Parathyroid adenoma (tissue), 2 donors: ENCODE measurements at regions not wholly inside any gene's neighbourhood (a gene's known extent, or its start where the extent isn't known, plus 50 kb on each side); places are given as distances from the start of the nearest gene placed in this dataset.

Source experiments
- H2AFZ ChIP-seq: fragments of 300-600 bp; sonication (generic); one replicate; pipeline ENCODE4 v1.7.0; 2017; ENCODE audit warnings: antibody characterized with exemption, mild to moderate bottlenecking
- H3K27ac ChIP-seq: fragments of 300-600 bp; sonication (generic); one replicate; pipeline ENCODE4 v1.7.0; 2017
- H3K27me3 ChIP-seq: fragments of 300-600 bp; sonication (generic); one replicate; pipeline ENCODE4 v1.7.0; 2017; ENCODE audit warnings: low read length; ENCODE audit not compliant: control insufficient read depth, insufficient read depth
- H3K36me3 ChIP-seq: fragments of 300-600 bp; sonication (generic); one replicate; pipeline ENCODE4 v1.7.0; 2017; ENCODE audit warnings: low read length; ENCODE audit not compliant: control insufficient read depth, insufficient read depth
- H3K4me1 ChIP-seq: fragments of 300-600 bp; sonication (generic); one replicate; pipeline ENCODE4 v1.7.0; 2017; ENCODE audit warnings: control low read depth
- H3K4me2 ChIP-seq: fragments of 300-600 bp; sonication (generic); one replicate; pipeline ENCODE4 v1.7.0; 2017; ENCODE audit warnings: low read length
- H3K4me3 ChIP-seq: fragments of 300-600 bp; sonication (generic); one replicate; pipeline ENCODE4 v1.7.0; 2017; ENCODE audit warnings: low read depth, low read length
- H3K79me2 ChIP-seq: fragments of 300-600 bp; sonication (generic); one replicate; pipeline ENCODE4 v1.7.0; 2017; ENCODE audit warnings: control low read depth
- H3K9ac ChIP-seq: fragments of 300-600 bp; sonication (generic); one replicate; pipeline ENCODE4 v1.7.0; 2017; ENCODE audit warnings: mild to moderate bottlenecking
- H3K9me3 ChIP-seq: fragments of 300-600 bp; sonication (generic); one replicate; pipeline ENCODE4 v1.7.0; 2017; ENCODE audit warnings: low read length; ENCODE audit not compliant: control insufficient read depth
- TF ChIP-seq, protein P1 (sequence below): fragments of 300-600 bp; sonication (generic); IDR thresholded peaks from one replicate; pipeline ENCODE4 v1.7.0; 2017; ENCODE audit warnings: antibody characterized with exemption, mild to moderate bottlenecking
- donor health status: primary hyperparathyroidism.

DNA sequence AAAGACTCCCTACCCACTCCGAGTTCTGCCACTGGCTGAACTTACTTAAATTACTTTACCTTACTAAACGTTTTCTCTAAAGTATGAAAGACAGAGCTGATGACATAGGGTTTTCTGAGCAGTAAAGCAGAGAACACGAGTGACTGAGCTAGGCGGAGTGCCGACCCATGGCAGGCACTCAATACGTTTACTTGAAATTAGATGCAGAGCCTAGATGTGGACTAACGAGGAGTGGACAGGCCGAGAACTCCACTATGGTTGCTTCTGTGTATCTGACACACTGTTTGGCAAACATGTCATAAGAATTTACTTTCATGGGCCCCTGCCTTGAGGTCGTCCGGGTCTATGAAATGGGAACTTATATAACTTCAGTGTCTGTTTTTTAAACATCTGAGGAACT, 471.0 kb downstream of the STK39 start:
- TF ChIP-seq, protein P1, sequence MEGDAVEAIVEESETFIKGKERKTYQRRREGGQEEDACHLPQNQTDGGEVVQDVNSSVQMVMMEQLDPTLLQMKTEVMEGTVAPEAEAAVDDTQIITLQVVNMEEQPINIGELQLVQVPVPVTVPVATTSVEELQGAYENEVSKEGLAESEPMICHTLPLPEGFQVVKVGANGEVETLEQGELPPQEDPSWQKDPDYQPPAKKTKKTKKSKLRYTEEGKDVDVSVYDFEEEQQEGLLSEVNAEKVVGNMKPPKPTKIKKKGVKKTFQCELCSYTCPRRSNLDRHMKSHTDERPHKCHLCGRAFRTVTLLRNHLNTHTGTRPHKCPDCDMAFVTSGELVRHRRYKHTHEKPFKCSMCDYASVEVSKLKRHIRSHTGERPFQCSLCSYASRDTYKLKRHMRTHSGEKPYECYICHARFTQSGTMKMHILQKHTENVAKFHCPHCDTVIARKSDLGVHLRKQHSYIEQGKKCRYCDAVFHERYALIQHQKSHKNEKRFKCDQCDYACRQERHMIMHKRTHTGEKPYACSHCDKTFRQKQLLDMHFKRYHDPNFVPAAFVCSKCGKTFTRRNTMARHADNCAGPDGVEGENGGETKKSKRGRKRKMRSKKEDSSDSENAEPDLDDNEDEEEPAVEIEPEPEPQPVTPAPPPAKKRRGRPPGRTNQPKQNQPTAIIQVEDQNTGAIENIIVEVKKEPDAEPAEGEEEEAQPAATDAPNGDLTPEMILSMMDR = no peak
- no peak overlapping the region for H3K27ac ChIP-seq
- no peaks in the 10 kb centered on the region for H3K9me3 ChIP-seq
- H3K27me3 ChIP-seq = no peaks in the 10 kb centered on the region
- H3K4me2 ChIP-seq = no peak overlapping the region
- H3K36me3 ChIP-seq = no peaks in the 10 kb centered on the region
- H3K4me1 ChIP-seq = no peaks in the 10 kb centered on the region
- H3K9ac ChIP-seq = no peak overlapping the region
- no peak overlapping the region for H2AFZ ChIP-seq
- H3K4me3 ChIP-seq = no peak overlapping the region
- no peaks in the 10 kb centered on the region for H3K79me2 ChIP-seq

DNA sequence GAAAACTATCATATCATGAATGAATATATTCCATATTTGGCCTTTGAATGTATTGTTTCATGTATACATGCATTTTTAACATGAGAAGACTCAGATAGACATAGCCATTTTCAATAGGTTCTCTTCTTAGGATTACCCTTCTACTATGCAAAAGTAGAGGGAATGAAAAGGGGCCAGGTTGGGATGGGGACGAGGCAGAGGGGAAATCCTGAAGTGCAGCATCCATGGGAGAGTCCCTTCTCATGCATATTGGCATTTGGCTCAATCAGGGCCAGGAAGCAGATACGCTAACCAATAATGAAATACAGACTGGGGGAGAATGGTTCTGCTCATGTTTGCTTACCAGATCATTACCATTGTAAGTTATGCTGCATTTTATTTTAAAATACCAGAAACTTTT, 475.8 kb downstream of the STK39 start:
- Histone ChIP-seq H3K27me3 (no peaks in the 10 kb centered on the region), H3K4me3 (no peak overlapping the region), H3K27ac (no peak overlapping the region), H3K79me2 (no peaks in the 10 kb centered on the region), H3K9me3 (no peaks in the 10 kb centered on the region), H2AFZ (no peak overlapping the region), H3K4me2 (no peak overlapping the region), H3K9ac (no peak overlapping the region), H3K36me3 (no peaks in the 10 kb centered on the region), H3K4me1 (no peaks in the 10 kb centered on the region)
- TF ChIP-seq, protein P1 = no peak

DNA sequence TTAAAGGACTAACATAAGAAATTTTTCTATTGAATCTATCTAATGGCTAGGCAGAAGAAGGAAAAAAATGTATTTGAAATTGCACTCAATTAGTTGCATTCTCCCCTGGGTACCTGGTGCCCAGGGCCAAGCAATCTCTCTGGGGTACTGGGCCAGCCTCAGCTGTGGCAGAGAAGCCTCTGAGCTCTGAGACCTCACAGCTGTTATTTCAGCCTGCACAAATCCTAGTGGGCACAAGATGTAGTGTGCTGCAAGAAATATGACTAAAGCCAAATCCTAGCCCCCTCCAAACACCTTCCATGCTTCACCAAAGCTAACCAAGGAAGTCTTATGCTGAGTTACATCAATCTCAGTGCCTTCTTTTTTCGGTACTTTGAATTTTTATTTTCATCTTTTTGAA, 478.4 kb downstream of the STK39 start:
- H3K9ac ChIP-seq = no peak overlapping the region
- no peaks in the 10 kb centered on the region for H3K36me3 ChIP-seq
- no peaks in the 10 kb centered on the region for H3K79me2 ChIP-seq
- H3K4me2 ChIP-seq = no peak overlapping the region
- no peak overlapping the region for H2AFZ ChIP-seq
- no peak overlapping the region for H3K27ac ChIP-seq
- no peaks in the 10 kb centered on the region for H3K9me3 ChIP-seq
- TF ChIP-seq, protein P1 = no peak
- no peak overlapping the region for H3K4me3 ChIP-seq
- no peaks in the 10 kb centered on the region for H3K27me3 ChIP-seq
- no peaks in the 10 kb centered on the region for H3K4me1 ChIP-seq

DNA sequence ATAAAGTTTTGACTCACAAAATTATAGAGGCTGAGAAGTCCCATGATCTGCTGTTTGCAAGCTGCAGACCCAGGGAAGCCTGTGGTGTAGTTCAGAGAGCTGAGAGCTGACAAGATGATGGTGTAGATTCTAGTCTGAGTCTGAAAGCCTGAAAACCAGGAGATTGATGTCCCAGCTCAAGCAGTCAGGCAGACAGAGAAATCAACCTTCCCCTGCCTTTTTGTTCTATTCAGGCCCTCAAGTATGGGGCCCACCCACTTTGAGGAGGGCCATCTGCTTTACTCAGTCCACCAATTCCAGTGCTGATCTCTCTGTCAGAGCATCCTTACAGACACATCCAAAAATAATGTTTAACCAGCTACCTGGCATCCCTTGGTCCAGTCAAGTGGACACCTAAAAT, 479.6 kb downstream of the STK39 start:
- no peaks in the 10 kb centered on the region for H3K27me3 ChIP-seq
- H3K79me2 ChIP-seq = no peaks in the 10 kb centered on the region
- H3K9me3 ChIP-seq = no peaks in the 10 kb centered on the region
- no peak overlapping the region for H2AFZ ChIP-seq
- H3K4me3 ChIP-seq = no peak overlapping the region
- H3K9ac ChIP-seq = no peak overlapping the region
- H3K36me3 ChIP-seq = no peaks in the 10 kb centered on the region
- TF ChIP-seq, protein P1 = no peak
- no peak overlapping the region for H3K4me2 ChIP-seq
- no peak overlapping the region for H3K27ac ChIP-seq
- no peaks in the 10 kb centered on the region for H3K4me1 ChIP-seq

DNA sequence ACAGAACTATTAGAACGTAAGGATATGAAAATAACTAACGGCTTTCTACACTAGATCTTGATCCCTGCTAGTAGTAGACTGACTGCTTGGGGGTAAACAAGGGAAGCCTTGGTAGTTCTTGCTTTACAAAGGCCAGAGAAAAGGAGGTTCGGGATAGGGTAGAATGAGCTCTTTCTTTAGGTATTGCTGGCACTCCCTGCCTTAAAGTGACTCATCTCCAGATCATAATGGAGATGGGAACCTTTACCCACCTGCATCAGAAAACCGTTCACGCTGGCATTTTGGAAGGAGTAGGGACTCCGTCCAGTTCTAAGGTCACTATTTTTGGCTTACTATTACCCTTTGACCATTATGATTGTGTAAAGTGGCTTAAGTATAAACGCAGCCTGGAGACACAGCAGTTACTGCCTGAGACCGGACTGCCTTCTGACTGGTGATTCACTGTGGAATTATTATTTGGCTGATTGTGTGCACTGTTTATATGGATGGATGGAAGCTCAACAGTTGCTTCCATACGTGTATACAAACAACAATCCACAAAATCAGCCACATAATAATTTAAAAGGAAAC, 482.5 kb downstream of the STK39 start:
- Histone ChIP-seq H2AFZ (no peak overlapping the region), H3K9me3 (no peaks in the 10 kb centered on the region), H3K4me2 (no peak overlapping the region), H3K9ac (no peak overlapping the region), H3K27ac (no peak overlapping the region), H3K79me2 (no peaks in the 10 kb centered on the region), H3K4me1 (no peaks in the 10 kb centered on the region), H3K36me3 (no peaks in the 10 kb centered on the region), H3K4me3 (no peak overlapping the region), H3K27me3 (no peaks in the 10 kb centered on the region)
- TF ChIP-seq, protein P1 = no peak
